ENCODE measurements at regions not wholly inside any gene's neighbourhood (a gene's known extent, or its start where the extent isn't known, plus 50 kb on each side); places are given as distances from the start of the nearest gene placed in this dataset.

DNA sequence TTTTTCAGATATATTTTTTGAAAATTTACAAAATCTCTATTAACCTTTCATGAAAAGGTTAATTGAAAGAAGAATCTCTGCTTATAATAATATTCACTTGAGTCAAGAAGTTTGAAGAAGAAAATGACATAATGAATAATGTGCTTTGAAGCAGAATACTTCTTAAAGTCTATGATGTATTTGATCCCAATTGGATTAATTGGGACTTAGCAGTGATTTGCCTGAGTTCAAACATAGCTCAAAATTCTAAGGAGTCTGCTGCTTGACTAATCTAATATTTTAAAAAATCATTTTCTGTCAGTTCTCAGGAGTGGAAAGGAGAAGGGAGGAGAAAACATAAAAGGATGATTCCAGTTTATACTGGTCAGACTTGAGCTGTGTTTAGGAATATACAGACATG, 1150.4 kb upstream of the INTU start:
- TF ChIP-seq, protein P1, sequence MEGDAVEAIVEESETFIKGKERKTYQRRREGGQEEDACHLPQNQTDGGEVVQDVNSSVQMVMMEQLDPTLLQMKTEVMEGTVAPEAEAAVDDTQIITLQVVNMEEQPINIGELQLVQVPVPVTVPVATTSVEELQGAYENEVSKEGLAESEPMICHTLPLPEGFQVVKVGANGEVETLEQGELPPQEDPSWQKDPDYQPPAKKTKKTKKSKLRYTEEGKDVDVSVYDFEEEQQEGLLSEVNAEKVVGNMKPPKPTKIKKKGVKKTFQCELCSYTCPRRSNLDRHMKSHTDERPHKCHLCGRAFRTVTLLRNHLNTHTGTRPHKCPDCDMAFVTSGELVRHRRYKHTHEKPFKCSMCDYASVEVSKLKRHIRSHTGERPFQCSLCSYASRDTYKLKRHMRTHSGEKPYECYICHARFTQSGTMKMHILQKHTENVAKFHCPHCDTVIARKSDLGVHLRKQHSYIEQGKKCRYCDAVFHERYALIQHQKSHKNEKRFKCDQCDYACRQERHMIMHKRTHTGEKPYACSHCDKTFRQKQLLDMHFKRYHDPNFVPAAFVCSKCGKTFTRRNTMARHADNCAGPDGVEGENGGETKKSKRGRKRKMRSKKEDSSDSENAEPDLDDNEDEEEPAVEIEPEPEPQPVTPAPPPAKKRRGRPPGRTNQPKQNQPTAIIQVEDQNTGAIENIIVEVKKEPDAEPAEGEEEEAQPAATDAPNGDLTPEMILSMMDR (IDR thresholded peaks at IDR 0.05; ENCODE audit: low read length) = no peak
- no peak for TF ChIP-seq EZH2 (optimal IDR thresholded peaks at IDR 0.05; ENCODE audit: low read depth, low read length)
